Stimulated activated CD8-positive, alpha-beta memory T cell treated with anti-CD3 and anti-CD28 coated beads, Interleukin-4, amount 100 ng/mL, for 48 hours (primary cell): ENCODE measurements at regions not wholly inside any gene's neighbourhood (a gene's known extent, or its start where the extent isn't known, plus 50 kb on each side); places are given as distances from the start of the nearest gene placed in this dataset.

Source experiments
- DNase-seq: peaks from one replicate; pipeline ENCODE4 v3.0.0-alpha.2; 2020

DNA sequence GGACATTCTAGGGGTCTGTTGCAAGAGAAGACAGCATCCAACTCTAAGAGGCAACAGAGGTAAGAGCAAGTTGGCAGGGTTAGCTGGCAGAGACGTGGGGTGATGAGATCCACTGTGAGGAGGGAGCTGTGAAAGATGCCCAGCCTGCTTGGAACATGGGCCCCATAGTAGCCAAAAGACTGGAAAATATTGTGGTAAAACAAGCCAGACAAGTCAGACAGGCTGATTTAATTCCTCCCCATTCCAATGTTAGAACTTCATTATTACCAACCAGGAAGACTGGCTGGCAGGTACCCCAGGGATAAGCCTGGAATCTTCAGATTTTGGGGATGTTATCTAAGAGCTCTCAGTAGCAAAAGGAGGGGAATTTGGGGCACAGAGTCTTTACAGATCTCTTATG lies 181.3 kb downstream of the SEC61B start:
- DNase-seq: no peak

DNA sequence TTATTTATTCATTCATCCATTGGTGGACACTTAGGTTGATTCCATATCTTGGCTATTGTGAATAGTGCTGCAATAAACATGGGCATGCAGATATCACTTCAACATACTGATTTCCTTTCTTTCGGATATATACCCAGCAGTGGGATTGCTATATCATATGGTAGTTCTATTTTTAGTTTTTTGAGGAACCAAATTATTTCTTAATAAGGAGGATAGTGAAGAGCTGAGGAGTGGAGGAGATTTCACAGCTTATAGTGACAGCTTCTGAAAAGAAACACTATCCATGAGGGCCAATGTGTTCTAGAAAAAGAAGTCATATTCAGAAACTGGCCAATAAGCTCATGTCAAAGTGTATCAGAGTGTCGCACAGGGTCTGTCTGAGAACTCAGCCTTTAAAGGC lies 183.3 kb downstream of the SEC61B start:
- DNase-seq: no peak

DNA sequence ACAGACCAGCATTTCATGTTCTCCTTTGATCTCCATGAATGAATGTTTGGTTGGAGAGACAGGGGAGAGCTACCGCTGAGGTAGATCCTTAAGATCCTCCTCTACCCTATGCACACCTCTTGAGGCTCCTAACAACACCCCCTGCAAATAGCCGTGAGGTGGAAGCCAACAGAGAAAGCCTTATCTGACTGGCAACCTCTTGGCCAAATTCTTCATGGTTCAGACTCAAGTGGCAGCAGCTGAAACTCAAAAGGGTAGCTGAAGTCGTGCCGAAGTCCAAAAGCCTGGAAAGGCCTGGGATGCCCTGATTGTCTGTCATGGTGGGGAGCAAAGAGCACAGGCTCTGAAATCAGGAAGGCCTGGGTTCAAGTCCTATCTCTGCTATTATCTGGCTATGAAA lies 184.9 kb downstream of the SEC61B start:
- no peak for DNase-seq

DNA sequence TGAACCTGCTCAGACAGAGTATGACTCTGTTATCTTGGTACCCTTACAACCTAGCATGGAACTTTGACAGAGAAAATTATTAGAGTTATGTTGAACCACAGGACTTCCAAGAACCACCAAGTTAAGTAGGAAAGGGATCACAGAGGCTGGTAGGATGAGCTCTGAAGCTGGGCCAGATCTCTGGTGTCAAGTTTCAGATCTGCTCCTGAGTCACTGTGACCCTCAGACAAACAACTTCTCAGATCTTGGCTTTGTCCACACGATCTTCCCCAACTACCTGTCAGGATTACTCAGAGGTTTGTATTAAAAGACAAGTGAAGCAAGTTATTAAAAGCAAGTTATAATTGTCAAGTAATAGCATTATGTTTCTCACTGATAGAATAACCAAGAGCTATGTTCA lies 189.0 kb downstream of the SEC61B start:
- DNase-seq: no peak

DNA sequence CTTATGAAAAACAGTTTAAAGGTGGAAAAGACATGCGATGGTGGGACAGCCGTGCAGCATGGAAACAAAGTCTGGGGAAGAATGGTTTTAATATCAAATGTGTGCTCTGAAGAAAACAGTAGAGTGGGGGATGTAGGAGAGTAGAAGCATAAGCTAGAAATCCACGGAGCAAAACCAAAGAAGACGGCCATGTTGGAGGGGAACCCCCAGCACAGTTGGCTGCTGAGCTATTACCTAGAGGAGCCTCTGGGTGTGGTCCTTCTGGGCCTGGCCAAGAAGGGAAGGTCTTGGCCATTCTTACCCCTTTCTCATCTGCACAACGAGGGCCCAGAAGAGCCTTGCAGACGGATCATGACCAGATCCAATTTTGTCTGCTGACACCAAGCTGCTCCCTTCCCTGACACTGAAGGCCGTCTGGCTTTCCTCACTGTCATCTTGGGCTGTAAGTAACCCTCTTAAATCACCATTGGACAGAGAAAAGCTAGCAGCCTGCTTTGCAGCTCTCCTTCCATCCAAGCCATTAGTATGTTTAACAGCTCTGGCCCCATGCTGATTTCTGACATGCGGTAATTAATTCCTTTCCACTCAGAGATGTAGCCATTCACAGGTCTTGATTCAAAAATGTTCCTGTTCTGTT lies 189.5 kb downstream of the SEC61B start:
- DNase-seq: no peak

DNA sequence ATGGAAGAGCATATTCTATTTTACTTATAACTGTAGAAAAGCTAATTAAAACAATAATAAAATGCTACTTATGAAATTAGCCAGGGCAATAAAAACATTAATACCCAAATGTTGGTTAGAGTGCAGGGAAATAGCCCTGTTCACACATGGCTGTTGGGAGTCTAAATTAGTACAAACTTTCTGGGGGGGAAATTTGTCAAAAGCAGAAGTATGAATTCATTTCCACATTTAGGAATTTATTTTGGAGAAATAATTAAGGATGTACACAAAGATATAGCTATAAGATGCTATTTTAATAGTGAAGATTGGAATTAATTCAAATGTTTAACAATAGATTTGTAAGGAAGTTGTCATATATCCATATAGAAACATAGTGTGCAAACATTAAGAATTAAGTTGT lies 190.5 kb downstream of the SEC61B start:
- no peak for DNase-seq

DNA sequence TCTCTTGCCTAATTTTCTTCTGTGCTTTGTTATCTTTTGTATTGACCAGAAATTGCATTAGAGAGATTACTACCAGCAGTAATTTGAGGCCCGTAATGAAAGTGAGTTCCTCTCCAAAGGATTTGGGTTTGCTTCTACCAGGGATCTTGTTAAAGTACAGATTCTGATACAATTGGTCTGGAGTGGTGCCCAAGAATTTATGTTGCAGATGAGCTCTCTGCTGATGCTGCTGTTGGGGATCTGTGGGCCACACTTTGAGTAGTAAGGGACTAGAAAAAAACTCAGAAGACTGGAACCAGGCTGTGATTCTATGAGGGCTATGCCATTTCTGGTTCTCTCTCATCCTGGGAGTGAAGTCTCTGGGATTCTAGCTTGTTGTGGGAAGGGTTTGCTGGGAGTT lies 192.2 kb downstream of the SEC61B start:
- DNase-seq: no peak

DNA sequence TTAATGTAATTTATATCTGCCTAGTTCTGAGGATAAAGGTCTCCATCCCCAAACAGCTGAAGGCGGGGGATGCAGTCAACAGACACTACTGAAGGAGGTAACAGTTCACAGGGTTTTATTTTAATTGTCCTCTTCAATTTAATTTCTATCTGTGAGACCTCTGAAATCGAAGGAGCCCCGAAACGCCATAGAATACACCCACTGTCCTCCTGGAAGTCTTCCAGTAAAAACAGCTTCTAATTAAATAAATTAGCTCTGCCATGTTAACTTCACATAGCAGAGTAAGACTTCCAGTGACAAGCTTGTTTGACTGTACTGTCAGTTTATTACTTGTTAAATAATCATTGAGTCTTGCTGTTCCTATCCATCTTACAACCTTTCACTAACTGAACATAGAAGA lies 193.5 kb downstream of the SEC61B start:
- DNase-seq: no peak

DNA sequence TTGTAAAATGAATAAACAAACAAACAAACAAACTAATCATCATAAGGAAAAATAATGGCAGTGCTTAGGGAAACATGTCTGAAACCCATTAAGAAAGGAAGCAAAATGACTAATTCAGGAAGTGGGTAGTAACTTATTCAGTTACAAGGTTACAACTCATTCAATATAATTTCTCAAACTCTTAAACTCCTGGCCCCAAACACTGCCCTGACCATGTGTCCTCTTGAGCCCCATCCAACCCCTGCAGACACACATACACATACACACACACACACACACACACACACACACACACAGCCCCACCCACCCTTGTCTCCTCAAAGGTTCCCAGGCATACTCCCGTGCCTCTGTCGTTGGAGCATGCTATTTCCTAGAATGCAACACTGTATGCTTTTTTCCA lies 193.9 kb downstream of the SEC61B start:
- DNase-seq: no peak

DNA sequence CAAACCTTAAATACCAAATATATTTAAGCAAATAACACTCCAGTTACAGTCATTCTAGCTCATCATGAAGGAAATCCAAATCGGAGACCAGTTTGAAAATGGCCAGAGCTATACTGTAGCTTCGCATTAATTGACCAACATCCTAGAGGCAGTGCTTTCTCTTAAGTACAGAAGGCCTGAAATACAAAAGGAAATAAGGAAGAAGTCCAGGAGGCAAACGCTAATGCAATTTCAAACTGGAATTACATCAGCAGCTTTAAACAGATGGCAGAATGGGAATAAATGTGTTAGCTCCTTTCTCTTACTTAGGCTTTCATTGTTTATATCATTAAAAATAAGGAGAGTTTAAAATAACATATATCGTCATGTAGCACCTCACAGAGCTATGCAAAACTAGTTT lies 197.0 kb downstream of the SEC61B start:
- DNase-seq: no peak

DNA sequence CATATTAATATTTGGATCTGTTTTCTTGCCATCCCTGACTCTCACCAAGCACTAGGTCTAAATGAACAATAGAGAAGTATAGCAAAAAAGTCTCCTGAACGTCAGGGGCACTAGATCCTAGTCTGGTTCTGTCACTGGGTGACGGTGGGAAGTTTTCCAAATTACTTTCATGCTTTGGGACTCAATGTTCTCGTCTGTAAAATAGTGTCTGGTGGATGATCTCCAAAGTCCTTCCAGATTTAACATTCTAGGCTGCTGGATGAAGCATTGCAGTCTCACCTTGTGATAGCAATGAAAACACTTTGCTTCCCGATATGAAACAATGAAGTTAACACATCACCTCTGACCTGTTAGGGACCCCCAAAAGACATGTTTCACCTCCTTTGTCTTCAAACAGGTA lies 199.3 kb downstream of the SEC61B start:
- DNase-seq: no peak

DNA sequence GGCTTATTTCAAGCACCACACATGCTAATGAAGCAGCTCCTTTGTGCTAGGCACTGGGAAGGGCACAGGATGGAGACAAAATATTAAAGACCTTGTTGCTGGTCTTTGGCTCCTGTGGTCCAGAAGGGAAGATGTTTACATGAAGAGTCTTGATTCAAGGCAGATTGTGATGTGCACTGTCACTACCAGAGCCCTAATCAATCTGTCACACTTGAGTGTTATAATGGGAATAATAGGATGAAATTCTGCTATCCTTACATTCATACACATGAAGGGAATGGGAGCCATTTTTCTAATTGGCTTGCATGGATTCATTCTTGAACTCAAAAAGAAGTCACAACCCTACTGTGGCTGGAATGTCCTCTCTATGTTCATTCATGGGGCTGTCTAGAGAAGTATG lies 203.0 kb downstream of the SEC61B start:
- DNase-seq: no peak

DNA sequence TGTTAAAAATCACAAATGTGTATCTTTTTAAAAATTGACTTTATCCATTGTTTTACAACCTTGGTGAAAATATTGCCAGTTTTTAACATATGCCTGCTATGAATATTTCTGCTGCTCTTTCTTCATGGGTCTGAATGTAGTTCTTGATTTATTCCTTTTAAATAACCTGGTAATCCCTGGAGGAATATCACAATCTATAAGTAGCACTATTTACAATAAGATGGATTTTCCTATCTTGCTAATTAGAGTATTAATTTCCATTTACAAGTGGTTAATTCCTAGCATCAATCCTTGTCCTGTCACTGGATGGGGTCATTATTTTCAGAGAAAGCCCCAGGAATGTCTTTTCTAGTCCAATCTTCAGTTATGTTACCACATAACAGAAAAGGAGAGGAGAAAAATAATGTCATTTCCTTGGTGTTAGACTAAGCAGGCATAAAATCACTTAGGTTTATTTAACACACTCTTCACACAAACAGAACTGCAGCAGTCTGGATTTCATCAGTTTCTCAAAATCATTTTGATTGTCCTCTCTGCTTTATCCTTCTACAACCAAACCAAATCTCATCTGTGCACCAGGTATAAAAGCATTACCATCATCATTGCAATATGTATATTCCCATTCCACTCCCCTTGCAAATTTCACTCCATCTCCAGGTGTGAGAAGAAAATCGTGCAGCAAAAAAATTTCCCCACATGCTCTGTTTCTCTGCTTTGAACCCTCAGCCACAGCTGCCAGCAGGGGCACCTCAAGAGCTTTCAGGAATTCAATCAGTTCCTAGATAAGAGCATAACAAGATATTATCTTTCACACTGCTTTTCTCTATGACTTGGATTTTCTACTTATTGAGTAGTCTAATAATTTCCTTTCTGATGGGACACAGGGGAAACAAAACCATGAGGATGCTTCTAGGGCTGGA lies 204.1 kb downstream of the SEC61B start:
- DNase-seq: no peak

DNA sequence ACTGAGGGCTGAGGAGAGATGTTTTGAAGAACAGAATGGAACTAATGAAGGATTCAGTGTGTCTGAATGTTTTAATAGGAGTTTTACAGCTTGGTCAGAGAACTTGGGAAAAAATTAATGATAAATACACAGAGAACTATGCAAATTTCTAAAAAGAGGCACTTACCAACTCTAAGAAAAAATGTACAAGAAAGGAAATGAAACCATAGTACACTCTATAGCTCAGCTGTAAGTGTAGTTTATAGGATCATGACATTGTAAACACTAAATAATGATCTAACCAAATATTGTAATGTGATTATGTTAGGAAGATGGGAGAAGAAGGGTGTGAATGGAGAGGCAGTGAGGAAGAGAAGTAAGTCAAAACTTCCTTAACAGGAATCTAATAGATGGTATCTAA lies 205.2 kb downstream of the SEC61B start:
- DNase-seq: no peak

DNA sequence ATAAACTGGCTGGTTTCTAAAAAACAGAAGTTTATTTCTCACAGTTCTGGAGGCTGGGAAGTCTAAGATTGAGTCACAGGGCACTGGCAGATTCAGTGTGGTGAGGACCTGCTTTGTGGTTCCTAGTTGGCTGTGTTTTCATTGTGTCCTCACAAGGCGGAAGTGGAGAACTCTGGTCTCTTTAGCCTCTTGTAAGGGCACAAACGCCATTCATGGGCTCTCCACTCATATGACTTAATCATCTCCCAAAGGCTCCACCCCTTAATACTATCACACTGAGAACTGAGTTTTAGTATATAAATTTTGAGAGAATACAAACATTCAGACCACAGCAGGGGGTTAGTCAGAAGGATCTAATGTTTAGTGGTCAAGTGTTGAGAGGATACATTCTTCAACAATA lies 208.2 kb downstream of the SEC61B start:
- DNase-seq: no peak

DNA sequence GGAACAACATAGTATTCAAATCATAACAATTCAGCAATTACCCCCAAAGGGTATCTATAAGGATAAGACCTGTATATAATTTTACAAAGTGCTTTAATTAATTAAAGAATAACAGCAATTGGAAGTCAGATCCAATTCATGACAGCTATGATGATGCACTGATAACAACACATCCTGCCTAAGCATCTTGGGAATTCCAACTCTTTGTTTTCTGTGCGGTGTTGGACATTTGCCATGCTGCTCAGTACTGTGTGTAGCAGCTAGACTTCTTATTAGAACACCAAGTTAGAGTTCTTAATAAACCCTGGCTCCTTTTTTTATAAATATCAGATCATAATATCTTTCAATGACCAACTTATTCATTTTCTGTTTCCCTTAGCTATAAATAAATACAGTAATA lies 209.0 kb downstream of the SEC61B start:
- DNase-seq: no peak

DNA sequence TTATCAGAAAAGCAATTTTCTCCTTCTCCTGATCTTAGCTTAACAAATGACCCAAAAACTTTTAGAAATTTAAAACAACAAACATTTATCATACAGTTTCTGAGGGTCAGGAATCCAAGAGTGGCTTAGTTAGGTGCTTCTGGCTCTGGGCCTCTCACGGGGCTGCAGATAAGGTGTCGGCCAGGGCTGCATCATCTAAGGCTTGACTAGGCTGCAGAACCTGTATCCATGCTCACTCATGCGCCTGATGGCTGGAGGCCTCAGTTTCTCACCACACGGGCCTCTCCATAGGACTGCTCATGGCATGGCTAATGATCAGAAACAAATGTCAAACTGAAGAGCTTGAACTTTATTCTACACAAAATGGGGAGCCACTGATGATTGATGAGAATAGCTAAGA lies 210.0 kb downstream of the SEC61B start:
- DNase-seq: no peak

DNA sequence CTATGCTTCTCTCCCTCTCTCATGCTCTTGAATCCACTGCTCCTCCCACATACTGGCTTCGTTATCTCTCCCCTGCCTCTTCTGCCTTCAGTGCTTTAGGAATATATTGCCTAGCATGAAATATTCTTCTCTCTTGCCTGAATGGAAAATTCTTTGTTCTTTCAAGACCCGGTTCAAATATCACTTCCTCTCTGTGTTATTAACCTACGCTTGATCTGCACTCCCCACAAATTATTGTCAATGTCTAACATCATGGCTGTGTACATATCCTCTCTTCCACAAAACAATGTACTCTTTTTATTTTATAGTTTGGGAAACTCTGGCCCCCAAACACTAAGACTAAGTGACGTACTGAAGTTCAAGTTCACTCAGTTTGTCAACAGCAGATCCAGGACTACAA lies 211.0 kb downstream of the SEC61B start:
- DNase-seq: no peak

DNA sequence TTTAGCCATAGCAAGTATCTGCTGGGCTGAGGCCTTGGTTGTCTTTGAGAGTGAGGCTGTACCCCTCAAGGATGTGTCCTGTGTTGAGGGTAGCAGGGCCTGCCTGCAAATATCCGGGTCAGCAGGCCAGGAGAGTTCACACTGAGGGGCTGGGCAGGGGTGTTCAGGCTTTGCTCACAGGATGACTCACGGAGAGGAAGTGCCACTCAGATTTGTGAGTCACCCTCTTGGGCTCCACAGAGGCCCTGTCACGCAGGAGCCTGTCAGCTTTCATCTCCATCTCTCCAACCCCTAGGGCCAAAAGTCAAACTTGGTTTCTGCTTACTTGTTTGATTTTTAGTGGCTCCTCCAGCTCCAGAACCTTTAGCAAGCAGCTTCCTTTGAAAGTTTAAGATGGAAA lies 211.5 kb downstream of the SEC61B start:
- DNase-seq: peak; percentile 72

DNA sequence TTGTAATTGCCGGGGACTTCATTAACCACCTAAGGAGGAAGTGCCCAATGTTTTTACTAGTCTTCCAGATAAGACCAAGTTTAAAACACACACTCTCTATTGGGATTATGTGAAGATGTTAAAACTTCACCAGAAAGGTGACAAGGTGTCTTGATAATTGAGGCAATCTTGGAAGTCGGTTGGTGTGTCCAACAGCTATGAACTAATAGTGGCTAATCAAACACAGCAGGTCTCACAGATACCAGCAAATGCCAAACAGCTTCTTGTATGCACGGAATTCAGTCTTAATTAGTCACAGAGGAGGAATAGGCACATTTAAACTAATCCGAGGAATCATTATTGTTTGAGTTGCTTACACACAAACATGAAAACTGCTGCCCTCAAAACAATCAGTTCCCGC lies 214.5 kb downstream of the SEC61B start:
- DNase-seq: no peak

DNA sequence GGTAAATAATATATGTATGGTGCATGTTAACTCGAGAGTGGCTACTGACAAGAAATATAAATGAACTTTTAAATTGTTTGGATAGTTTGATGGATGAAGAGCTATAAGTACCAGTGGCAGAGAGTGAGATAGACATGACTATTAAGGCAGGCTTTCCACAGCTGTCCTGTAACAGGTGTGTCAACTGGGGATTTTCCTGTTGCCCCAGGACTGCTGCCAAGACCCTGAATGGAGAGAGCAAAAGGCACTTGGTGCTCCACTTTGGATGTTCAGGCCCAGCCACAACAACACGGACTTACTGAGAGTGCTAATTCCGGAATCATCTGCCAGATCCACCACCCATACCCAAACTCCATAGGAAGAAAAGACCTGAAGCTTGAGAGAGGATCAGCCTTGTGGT lies 215.1 kb downstream of the SEC61B start:
- no peak for DNase-seq

DNA sequence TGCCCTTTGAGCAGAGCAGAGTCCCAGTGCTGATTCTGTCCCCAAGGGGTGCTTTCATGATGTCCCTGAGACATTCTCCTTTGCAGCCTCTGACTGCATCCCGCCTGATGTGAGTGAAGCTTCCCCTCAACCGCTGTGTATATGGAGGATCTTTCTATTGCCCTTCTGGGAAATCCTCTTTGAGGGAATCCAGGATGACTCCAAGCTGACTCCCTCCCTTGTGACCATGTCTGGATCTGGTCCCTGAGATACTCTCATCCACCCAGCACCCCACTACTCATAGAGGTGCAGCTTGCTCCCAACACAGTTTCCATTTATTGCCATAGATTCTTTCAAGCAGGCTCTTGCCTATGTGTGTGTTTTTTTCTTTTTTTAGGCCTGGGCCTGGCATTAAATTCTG lies 216.5 kb downstream of the SEC61B start:
- no peak for DNase-seq

DNA sequence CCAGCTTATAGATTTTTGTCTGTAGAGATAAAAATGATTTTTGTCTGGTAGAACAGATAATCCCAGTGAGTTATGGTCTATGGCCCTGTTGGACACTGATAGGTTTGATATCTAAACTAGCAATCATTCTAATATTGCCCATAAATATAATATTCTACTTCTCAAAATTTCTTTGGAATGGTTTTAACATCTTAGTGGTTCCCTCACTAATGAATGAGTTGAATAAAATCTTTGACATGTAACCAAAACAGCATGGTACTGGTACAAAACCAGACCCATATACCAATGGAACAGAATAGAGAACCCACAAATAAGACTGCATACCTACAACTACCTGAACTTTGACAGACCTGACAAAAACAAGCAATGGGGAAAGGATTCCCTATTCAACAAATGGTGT lies 219.7 kb downstream of the SEC61B start:
- no peak for DNase-seq

DNA sequence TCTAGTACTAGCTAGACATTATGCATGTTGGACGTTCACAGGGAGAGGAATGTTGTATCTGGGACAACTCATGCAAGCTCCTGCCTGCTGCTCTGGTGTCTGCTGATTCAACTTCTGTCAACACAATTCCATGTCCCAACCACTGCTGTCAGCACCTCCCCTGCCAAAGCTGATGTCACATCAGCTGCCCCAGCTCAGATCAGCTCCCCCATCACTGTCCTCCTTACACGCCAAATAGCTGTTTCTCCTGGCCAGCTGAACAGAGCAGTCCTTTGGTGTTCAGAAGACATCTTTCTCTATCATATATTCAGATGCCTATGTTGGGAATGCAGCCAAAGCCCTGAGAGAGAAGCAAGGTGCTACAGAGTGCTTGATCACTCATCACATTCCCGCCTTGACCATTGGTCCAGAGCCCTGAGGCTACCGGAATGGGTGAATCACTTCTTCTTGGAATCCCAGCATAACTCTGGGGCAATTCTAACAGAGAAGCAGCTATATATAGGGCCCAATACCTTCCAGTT lies 223.3 kb downstream of the SEC61B start:
- no peak for DNase-seq

DNA sequence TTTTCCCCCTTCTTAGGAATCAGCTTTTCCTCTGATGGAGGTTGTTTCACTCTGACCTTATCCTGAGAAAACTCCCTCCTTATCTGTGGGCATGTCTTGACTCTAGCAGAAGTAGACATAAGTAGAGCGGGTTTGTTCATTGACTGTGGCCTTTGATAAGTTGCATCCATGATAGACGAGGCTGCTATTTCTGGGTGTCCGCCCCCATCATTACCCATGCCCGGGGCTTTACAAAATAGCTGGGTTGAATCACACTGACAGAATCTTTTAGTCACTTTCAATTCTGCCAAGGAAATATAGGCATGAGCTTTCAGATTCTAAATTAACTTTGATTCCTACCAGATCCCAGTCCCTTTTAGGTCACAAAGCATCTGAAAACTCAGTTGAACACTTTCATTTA lies 223.8 kb downstream of the SEC61B start:
- no peak for DNase-seq
